ENCODE measurements at regions not wholly inside any gene's neighbourhood (a gene's known extent, or its start where the extent isn't known, plus 50 kb on each side); places are given as distances from the start of the nearest gene placed in this dataset.

DNA sequence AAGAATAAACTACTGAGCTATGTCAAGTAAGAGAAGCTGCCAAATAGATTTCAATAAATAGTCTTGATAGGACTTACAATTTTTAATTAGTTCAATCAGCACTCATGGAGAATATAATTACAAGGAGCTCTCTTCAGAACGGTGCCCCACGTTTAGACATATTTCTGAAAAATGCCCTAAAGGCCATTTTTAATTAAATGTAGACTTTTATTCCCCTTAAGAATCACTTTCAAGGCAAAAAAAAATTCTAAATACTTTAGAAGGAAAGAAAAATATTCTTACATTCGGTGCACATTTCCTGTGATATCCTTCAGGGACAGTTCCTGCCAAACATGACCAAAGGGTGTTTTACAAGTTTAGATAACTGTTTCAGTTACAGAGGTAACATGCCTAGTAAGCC lies 202.5 kb upstream of the CDH7 start:
- intact Hi-C loops (cut with micrococcal nuclease): no loop called here

DNA sequence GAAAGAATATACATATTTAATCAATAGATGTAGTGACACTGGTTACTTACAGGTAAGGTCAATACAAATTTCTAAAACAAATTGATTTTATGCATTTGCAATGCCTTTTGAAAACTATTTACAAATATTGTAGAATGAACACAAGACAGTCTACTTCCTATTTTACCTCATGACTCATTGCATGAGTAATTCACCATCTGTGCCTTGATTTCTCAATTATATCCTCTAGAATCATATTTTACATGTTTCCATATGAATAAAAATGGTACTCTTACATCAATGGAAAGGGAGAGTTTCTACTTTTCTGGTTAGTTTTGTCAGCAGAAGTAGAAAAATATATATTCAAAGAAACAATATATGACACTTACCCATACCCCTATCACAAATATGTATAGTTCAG lies 203.8 kb upstream of the CDH7 start:
- intact Hi-C loops (cut with micrococcal nuclease): no loop called here

DNA sequence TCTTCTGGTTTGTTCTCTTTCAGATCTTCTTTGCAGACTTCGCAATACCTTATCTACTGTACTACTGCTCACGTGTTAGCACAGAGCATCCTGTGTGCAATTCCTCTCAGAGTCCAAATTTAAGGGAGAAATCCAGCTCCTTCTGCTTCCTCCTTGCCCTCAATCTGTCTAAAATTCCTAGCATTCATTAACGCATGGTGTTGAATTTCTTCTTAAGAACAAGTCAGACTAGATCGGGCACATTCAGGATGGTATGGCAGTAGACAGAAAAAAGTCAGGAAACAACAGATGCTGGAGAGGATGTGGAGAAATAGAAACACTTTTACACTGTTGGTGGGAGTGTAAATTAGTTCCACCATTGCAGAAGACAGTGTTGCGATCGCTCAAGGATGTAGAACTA lies 206.1 kb upstream of the CDH7 start:
- intact Hi-C loops (cut with micrococcal nuclease): no loop called here

DNA sequence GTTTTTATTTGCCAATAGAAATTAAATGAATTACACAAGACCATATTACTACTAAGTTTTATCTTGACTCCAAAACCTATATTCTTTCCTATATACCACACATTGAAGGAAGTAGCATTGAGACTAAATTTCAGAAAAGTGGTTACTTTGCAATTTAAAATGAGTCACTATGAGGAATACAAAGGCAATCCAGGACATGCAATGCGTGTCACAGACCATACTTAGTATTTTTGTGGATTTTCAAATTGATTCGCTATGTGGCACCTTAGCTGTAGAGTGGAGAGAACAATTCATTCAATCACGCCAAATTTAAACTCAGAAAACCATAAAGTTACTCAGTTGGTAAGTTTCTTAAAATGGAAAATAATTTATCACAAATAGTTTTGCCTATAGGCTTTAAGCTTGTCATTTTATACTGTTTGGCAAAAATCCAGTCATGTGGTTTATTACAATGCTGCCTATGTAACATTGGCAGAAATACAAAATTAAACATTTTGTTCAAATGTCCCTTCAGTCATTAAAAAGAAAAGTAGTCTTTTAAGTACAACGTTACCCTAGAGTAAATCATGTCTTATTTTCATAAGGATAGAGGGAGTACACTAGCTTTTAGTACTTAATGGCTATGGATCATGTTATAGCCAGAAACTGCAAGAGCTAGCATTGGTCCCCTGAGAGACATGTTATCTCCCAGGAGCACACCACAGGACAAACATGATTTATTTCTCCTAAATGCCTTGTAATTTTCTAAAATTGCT lies 222.8 kb upstream of the CDH7 start:
- intact Hi-C loops (cut with micrococcal nuclease): no loop called here

DNA sequence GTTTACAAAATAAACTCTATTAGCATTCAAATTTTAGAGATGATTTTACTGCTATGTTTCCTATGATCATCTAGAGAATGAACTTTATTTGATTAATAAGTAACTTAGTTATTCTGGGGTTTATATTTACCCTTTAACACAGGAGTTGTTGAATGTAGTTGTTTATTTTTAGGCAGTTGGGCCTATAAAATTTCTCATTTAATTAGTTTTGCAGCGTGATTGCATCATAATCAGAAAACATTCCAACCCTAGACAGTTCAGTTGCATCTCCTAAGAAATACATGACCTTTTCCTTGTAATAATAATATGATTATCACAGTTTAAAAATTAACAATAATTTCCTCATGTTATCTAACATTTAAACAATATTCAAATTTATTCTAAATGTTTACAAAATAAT lies 224.7 kb upstream of the CDH7 start:
- intact Hi-C loops (cut with micrococcal nuclease): no loop called here

DNA sequence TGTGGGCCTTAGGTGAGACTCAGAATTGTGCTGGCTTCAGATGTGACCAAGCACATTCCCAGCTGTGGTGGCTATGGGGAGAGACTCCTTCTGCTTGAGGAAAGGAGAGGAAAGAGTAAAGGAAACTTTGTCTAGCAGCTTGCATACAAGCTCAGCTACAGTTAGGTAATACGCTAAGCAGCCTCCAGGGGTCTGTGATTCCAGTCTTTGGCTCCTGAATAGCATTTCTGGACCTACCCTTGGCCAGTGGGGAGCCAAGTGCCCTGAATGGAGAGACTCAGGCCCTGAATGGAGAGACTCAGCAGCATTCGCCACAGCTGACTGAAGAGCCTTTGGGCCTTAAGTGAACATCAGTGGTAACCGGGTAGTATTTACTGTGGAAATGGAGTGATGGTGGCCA lies 227.4 kb upstream of the CDH7 start:
- intact Hi-C loops (cut with micrococcal nuclease): no loop called here

DNA sequence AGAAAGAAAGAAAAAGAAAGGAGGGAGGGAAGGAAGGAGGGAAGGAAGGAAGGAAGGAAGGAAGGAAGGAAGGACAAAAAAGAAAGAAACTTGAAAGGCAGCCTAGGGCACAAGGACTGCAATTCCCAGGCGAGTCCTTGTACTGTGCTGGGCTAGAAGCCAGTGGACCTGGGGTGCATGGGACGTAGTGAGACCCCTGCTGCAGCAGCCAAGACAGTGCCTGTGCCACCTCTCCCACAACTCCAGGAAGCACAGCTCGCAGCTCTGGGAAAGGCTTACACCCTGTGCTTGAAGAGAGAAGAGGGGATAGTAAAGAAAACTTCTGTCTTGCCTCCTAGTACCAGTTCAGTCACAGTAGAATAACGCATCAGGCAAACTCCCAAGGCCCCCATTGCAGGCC lies 227.9 kb upstream of the CDH7 start:
- intact Hi-C loops (cut with micrococcal nuclease): no loop called here

DNA sequence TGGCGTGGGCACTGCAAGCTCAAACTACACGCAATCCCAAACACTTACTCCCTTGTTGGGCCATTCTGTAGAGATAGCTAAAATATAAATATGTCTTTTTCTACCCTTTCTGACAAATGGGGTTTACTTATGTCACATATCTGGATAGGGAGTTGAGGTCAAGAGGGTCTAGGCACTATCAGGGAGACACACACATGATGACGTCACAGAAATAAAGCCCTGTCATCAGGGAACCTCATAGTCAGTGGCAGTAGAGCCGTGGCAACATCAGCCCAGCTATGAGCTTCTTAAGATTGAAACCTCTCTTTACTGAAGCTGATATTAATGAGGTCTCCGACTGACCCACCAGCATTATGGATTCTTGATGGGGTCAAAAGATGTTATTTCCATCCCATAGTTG lies 234.6 kb upstream of the CDH7 start:
- intact Hi-C loops (cut with micrococcal nuclease): no loop called here

DNA sequence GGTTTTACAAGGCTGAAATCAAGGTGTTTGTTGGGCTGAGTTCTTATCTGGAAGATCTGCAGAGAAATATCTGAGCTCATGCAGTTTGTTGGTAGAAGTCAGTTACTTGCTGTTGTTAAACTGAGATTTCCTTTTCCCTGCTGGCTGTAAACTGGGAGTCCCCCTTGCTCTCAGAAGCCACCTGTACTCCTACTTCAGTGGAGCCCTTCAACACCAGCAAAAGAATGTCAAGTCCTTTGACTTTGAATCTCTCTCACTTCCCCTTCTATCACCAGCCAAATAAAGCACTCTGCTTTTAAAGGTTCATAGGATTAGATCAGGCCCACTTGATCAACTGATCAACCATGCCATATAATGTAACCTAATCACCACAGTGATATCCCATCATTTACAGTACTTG lies 252.2 kb upstream of the CDH7 start:
- intact Hi-C loops (cut with micrococcal nuclease): no loop called here

DNA sequence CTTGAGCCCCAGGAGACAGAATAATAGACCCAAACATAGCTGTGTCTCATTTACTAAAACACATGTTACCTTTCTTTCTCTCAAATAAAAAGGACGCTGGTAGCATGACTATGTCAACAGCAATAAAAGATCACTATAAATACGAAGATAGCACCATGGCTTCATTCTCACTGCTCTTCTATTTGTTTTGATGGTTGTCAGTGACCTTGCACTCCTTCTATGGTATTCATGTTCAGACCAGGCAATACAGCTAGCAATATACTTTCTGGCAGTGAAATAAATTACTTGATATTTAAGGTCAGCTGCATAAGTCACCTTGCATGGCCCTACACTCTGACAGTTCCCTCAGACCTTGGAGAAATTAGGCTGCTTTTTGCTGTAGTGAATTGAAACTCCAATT lies 263.2 kb upstream of the CDH7 start:
- intact Hi-C loops (cut with micrococcal nuclease): no loop called here

DNA sequence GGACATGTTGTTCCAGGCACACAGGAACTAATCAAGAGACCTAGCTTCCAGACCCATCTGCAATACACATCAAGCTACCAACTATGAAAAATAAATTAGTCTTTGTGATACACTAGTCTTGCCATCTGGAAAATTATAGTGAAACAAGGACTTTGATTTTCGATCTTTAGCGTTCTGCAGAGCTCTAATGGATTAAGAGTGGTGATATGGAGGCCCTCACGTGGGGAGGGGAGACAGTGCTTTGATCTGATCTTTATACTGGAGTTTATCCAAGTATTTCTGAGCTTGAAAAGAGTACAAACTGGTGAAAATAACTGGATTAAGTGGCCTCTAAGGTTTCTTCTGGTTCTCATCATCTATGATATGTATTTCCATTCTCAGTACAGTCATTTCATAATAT lies 273.4 kb upstream of the CDH7 start:
- intact Hi-C loops (cut with micrococcal nuclease): no loop called here

DNA sequence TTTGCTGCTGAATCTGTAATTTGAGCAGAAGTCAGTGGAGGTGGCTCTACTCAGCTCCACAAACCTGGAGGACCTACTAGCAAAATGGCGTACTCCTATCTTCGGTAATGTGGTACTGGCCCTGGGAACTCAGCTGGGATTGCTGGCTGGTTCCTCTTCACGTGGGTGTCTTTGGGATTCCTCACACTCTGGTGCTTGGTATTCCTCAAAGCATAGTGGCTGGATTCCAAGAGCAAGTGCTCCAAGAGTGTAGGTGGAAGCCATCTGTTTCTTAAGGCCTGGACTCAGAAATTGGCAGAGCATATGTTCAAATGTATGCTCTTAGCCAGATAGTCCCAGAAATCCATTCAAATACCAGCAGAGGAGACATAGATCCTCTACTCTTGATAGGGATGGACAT lies 281.9 kb upstream of the CDH7 start:
- intact Hi-C loops (cut with micrococcal nuclease): no loop called here

DNA sequence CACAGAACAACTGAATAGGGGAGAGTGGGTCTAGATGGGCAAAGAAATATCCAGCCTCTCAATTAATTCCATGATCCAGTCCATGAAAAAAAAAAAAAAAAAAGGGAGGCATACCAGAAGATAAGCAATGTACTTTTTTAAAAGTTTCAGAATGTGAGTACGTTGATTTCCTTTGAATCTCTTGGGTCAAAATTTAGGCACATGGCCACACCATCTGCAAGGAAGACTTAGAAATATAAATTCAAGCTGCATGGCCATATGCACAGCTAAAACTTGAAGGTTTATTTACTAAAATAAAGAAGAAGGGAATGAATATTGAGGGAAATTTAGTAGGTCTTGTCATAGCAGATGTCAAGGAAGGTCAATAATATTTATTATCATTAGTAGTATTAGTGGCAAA lies 286.5 kb upstream of the CDH7 start:
- intact Hi-C loops (cut with micrococcal nuclease): no loop called here

DNA sequence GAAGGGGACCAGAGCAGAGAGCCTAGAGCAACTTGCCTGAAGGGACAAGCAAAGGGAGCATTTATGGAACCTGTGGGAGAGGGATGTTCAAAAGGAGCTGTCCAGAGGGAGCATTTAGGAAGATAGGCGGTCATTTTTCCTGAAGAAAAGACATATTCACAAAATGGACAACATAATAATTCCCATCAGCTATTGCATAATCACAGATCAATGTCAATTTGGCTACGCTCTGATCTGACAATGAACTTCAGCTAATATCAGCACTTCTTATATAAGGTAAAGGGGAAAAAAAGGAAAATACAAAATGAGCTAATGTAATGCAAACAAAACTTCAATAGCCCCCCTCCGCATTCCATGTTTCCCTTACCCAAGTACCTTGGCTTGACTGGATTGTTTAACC lies 291.1 kb upstream of the CDH7 start:
- intact Hi-C loops (cut with micrococcal nuclease): no loop called here

DNA sequence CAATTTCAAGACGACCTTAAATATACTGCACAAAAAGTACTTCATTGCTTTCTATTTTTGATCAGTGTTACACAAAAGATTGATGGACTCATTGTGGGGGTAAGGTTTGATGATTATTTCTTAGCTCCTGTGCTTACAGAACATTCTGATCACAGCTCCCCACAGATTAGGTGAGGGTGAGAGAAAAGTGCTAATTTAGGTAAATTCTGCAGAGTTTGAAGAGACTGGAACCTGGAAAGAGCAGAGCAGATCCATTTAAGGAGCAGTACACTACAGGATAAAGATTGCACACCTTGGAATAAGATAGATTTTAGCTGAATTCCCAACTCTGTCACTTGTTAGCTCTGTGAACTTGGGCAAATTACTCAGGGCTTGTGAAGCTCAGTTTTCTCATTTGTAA lies 291.9 kb upstream of the CDH7 start:
- intact Hi-C loops (cut with micrococcal nuclease): no loop called here

DNA sequence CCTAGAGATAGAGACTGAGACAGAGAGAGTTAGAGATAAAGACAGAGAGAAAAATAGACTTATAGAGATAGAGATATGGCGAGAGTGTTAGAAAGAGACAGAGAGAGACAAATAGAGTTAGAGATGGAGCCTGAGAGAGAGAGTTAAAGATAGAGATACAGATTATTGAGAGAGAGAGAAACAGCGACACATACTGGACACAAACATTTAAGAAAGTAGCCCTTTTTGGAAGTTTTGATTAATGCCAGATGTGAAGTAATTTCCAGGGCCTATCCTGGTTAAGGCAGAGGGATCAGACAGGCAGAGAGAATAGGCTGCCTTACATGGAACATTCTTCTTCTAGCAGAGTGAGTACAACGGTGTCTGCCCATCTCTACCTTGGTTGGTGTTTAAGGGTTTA lies 311.6 kb upstream of the CDH7 start:
- intact Hi-C loops (cut with micrococcal nuclease): no loop called here

DNA sequence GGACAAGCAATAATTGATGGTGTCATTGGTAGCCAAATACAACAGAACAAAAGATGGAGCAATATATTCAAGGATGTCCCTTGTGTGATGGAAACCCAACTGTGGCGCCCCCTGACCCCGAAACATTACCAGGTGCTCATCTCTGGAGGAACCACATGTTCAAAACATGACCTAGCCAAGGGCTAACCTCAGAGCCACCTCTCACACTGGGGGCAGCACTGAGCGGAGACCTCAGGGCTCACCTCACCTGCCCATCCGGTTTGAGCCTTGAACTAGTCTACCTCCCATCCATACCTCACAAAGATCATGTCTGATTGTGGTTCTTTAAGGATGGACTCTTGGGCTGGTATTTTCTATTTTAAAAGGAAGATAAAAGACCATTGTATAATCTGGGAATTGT lies 314.4 kb upstream of the CDH7 start:
- intact Hi-C loops (cut with micrococcal nuclease): no loop called here

DNA sequence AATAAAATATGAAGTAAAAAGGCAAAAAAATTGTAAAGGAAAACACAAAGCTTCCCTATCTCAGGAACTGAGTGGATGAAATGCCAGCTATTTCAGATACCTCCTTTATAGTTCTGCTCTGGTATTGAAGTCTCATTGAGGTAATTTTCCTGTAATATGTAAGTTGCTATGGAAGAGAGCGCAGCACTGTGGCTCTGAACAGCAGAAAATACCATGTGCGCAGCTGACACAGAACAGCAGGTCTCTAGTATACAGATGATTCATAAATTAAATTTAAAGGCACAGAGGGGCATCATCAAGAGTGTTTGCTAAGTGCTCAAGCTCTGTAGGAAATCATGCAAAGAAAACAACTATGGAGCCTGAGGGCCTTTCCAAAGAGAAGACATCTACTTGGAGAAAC lies 315.3 kb upstream of the CDH7 start:
- intact Hi-C loops (cut with micrococcal nuclease): no loop called here

DNA sequence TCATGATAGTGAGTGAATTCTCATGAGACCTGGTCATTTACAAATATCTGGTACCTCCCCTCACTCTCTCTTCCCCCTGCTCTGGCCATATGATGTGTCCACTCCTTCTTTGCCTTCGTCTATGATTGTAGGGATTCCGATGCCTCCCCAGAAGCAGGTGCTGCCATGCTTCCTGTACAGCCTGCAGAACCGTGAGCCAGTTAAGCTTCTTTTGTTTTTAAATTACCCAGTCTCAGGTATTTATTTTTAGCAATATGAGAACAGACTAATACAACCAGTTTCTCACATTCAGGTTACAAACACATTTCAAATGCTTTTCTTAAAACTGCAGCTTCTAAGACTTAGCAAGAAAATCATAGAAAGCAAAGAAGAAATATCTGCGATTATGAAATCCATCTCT lies 321.2 kb upstream of the CDH7 start:
- intact Hi-C loops (cut with micrococcal nuclease): no loop called here

DNA sequence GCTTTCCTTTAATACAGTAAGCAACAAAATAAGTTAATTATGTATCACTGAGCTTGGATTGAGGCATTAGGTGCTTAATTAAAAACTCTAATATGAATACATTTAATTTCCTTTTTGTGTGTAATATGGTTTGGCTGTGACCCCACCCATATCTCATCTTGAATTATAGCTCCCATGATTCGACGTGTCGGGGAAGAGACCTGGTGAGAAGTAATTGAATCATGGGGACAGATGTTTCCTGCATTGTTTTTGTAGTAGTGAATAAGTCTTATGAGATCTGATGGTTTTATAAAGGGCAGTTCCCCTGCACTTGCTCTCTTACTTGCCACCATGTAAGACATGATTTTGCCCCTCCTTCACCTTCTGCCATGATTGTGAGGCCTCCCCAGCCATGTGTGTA lies 325.4 kb upstream of the CDH7 start:
- intact Hi-C loops (cut with micrococcal nuclease): no loop called here

DNA sequence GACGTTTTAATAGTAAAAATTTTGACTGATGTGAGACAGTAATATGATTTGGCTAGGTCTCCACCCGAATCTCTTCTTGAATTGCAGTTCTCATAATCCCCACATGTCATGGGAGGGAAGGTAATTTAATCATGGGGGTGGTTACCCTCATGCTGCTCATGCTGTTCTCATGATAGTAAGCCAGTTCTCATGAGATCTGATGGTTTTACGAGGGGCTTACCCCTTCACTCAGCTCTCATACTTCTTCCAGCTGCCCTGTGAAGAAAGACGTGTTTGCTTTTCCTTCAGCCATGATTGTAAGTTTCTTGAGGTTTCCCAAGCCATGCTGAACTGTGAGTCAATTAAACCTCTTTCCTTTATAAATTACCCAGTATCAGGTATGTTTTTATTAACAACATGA lies 327.0 kb upstream of the CDH7 start:
- intact Hi-C loops (cut with micrococcal nuclease): no loop called here

DNA sequence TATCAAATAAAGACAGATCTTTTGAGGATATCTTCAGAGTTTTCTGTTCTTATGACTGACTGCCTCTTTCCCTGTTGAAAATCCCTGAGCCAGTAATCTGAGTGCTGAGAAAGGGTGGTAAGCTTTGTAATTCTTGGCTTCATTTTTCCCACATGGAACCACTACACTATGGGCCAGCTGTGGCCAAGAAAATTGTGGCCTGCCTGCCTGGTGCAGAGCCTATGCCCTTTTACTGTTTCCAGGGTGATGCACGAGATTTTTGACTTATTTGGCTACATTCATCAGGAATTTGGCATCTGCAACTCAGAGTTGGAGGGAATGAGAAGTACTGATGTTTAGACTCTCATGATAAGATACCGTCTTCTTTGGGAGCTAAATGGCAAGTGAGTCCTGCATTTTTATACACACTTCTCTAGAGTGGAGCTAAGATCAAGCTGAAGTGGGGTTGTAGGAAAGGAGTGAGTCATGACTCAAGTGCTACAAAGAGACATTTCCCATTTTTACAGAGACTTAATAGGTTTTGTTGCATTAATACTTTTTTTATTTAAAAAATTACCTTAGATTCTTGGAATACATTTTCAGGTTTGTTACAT lies 328.2 kb upstream of the CDH7 start:
- intact Hi-C loops (cut with micrococcal nuclease): no loop called here

DNA sequence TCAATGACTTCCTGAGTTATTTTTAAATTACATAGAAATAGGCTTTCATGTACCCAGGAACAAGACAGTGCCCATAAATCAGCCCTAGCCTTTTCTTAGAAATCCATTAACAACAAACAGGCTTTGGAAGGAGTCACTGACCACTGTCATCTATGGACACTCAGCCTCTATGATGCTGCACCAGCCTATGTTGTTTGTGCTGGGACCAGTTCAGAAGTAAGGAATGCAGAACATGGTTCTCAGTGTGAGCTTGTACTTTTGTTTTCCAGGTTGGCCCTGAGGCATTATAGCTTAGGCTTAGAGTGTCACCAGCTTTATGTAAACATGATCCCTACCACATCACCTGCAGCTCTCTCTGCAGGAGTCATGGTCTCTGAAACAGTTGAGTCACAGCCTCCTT lies 335.7 kb upstream of the CDH7 start:
- intact Hi-C loops (cut with micrococcal nuclease): no loop called here

DNA sequence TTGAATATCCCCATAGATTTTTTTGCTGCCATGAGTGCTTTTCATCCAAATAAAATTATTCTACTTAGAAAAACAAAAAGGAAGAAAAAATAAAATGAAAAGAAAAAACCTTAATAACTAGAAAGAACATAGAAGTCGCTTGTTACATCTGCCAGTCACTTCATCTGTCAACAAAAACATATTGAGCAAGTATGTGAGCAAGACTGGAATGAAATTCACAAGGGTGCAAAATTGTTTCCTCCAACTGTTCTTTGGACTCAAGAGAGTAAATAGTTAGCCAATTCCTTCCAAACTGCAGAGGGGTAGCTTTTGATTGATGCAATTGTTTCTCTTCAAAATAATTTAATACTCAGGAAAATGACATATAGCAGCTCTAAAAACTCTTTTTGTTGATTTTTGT lies 336.3 kb upstream of the CDH7 start:
- intact Hi-C loops (cut with micrococcal nuclease): no loop called here
